Thyroid gland (tissue), 4 donors: ENCODE measurements at regions not wholly inside any gene's neighbourhood (a gene's known extent, or its start where the extent isn't known, plus 50 kb on each side); places are given as distances from the start of the nearest gene placed in this dataset.

Experiments used
- DNase-seq, 2 donors: peaks; one replicate each; pipeline ENCODE4 v3.0.0-alpha.2; 2019
- H3K27ac ChIP-seq, 3 donors: fragments of 200-600 bp; sonication (generic); 1 replicate in 2 of 3; 2 replicates in 1 of 3; pipeline ENCODE4 v1.5.1; 2016 to 2019; ENCODE audit warnings: mild to moderate bottlenecking in 1 of 3, moderate library complexity in 1 of 3
- H3K27me3 ChIP-seq: fragments of 200-600 bp; sonication (generic); one replicate; pipeline ENCODE4 v1.5.1; 2019
- H3K36me3 ChIP-seq, 2 donors: fragments of 200-600 bp; sonication (generic); one replicate each; pipeline ENCODE4 v1.5.1; 2016 to 2019
- H3K4me1 ChIP-seq, 2 donors: fragments of 200-600 bp; sonication (generic); one replicate each; pipeline ENCODE4 v1.5.1; 2017 to 2019
- H3K4me3 ChIP-seq, 3 donors: fragments of 200-600 bp; sonication (generic); replicated peaks in 1 of 3; 1 replicate in 2 of 3; 2 replicates in 1 of 3; pipeline ENCODE4 v1.5.1; 2016; ENCODE audit warnings: mild to moderate bottlenecking in 1 of 3
- H3K9me3 ChIP-seq: fragments of 200-600 bp; sonication (generic); one replicate; pipeline ENCODE4 v1.5.1; 2017
- POLR2A ChIP-seq, 2 donors: fragments of 450-650 bp; IDR thresholded peaks; one replicate each; pipeline ENCODE4 v1.6.1; 2017; ENCODE audit warnings: antibody characterized with exemption in 2 of 2, mild to moderate bottlenecking in 2 of 2, moderate library complexity in 1 of 2
- WGBS, 2 donors: methylation state at CpG; one replicate each; pipeline ENCODE4 v1.1.5; 2017; 5-methylcytosine and 5-hydroxymethylcytosine counted together
- intact Hi-C: fragments of 100-400 bp; cut with DNase I; formaldehyde crosslinking; loops from one replicate; pipeline ENCODE4 v1.15.1; 2023
- TF ChIP-seq, protein P1 (sequence below), 6 experiments: fragments of 200-600 bp in 3 of 6; fragments of 450-650 bp in 3 of 6; sonication (generic) in 3 of 6; IDR thresholded peaks; one replicate each; pipeline ENCODE4 v1.5.1; 2016 to 2019; ENCODE audit warnings: antibody characterized with exemption in 6 of 6, mild to moderate bottlenecking in 2 of 6, inconsistent platforms in 1 of 6, moderate library complexity in 1 of 6

DNA sequence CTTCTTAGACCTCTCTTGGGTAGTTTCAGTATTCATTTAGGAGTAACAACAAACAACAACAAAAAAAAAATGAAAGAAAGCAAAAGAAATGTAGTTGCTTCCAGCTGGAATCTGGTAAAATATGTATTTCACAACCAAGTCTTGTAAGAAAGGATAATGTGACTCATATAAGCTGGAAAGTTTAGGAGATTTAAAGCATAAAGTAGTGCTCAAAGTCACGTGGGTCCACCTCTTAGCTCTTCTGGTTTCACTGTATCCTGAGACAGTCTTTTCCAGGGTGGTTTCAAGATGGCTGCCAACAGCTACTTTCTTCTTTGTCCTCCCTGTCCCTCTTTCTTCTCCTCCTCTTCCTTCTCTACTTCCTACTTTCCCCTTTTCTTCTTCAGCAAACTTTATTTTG, 69.5 kb upstream of the CDK13 start:
- no peak overlapping the region for H3K27ac ChIP-seq
- no peaks in the 10 kb centered on the region for H3K9me3 ChIP-seq
- no peak for TF ChIP-seq POLR2A (IDR thresholded peaks at IDR 0.05)
- TF ChIP-seq, protein P1, sequence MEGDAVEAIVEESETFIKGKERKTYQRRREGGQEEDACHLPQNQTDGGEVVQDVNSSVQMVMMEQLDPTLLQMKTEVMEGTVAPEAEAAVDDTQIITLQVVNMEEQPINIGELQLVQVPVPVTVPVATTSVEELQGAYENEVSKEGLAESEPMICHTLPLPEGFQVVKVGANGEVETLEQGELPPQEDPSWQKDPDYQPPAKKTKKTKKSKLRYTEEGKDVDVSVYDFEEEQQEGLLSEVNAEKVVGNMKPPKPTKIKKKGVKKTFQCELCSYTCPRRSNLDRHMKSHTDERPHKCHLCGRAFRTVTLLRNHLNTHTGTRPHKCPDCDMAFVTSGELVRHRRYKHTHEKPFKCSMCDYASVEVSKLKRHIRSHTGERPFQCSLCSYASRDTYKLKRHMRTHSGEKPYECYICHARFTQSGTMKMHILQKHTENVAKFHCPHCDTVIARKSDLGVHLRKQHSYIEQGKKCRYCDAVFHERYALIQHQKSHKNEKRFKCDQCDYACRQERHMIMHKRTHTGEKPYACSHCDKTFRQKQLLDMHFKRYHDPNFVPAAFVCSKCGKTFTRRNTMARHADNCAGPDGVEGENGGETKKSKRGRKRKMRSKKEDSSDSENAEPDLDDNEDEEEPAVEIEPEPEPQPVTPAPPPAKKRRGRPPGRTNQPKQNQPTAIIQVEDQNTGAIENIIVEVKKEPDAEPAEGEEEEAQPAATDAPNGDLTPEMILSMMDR (IDR thresholded peaks at IDR 0.05): no peak
- no peaks in the 10 kb centered on the region for H3K36me3 ChIP-seq
- DNase-seq: no peak
- no peak overlapping the region for H3K4me3 ChIP-seq
- H3K27me3 ChIP-seq: no peaks in the 10 kb centered on the region
- WGBS, 2 donors: 63 to 74% methylated on average over 1 of the region's 1 CpG
- intact Hi-C loops: no loop called here
- H3K4me1 ChIP-seq: no peaks in the 10 kb centered on the region

- WGBS, 2 donors: 90 to 93% methylated on average over 5 of the region's 5 CpGs
- Histone ChIP-seq H3K4me1 (no peaks in the 10 kb centered on the region), H3K27me3 (no peaks in the 10 kb centered on the region), H3K36me3 (no peaks in the 10 kb centered on the region), H3K4me3 (no peak overlapping the region), H3K9me3 (no peaks in the 10 kb centered on the region), H3K27ac (no peak overlapping the region)
- no peak for TF ChIP-seq POLR2A (IDR thresholded peaks at IDR 0.05)
- no peak for DNase-seq
- intact Hi-C loops: no loop called here
Measured at GRCh38 chr7:39882148-39882784, 67.8 kb upstream of the CDK13 start.

- intact Hi-C loops: no loop called here
- no peak overlapping the region for H3K4me3 ChIP-seq
- no peaks in the 10 kb centered on the region for H3K4me1 ChIP-seq
- H3K27me3 ChIP-seq: no peaks in the 10 kb centered on the region
- no peaks in the 10 kb centered on the region for H3K36me3 ChIP-seq
- no peak for DNase-seq
- WGBS, 2 donors: 90% methylated on average over 4 of the region's 4 CpGs
- no peak overlapping the region for H3K27ac ChIP-seq
- H3K9me3 ChIP-seq: no peaks in the 10 kb centered on the region
- TF ChIP-seq, protein P1 (IDR thresholded peaks at IDR 0.05): no peak
Measured at GRCh38 chr7:39883812-39884390, 66.2 kb upstream of the CDK13 start.

- Histone ChIP-seq H3K9me3 (no peaks in the 10 kb centered on the region), H3K36me3 (no peaks in the 10 kb centered on the region), H3K4me1 (no peaks in the 10 kb centered on the region), H3K4me3 (no peak overlapping the region), H3K27ac (no peak overlapping the region), H3K27me3 (no peaks in the 10 kb centered on the region)
- TF ChIP-seq, protein P1 (IDR thresholded peaks at IDR 0.05): no peak
- no peak for TF ChIP-seq POLR2A (IDR thresholded peaks at IDR 0.05)
- intact Hi-C loops: no loop called here
- DNase-seq: no peak
- 58 to 67% methylated on average over 3 of the region's 3 CpGs for WGBS, 2 donors
Measured at GRCh38 chr7:39888171-39888853, 61.7 kb upstream of the CDK13 start.

DNA sequence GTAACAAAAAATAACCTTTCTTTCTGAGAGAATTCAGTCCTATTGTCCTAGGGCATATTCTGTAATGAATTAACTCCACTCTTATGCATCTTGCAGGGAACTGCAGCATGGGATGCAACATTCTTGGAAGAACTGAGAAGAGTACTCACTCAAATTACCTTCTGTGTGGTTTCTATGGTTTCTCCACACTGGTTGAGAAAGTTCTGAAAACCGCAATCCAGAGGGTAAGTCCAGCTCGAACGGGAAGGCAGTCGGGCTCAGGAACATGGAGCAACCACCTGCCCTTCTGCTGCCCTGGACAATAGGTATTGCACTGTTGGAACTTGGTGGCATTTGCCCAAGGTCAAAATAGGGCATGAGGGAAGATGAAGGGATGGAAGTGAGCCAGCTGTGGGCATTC, 59.6 kb upstream of the CDK13 start:
- Histone ChIP-seq H3K4me3 (no peak overlapping the region), H3K27me3 (no peaks in the 10 kb centered on the region), H3K4me1 (no peaks in the 10 kb centered on the region), H3K9me3 (no peaks in the 10 kb centered on the region), H3K36me3 (no peaks in the 10 kb centered on the region), H3K27ac (no peak overlapping the region)
- DNase-seq: no peak
- no peak for TF ChIP-seq POLR2A (IDR thresholded peaks at IDR 0.05)
- TF ChIP-seq, protein P1 (IDR thresholded peaks at IDR 0.05): no peak
- intact Hi-C loops: no loop called here
- WGBS, 2 donors: 84 to 96% methylated on average over 4 of the region's 4 CpGs
